MM.1S (cell line): ENCODE measurements at regions not wholly inside any gene's neighbourhood (a gene's known extent, or its start where the extent isn't known, plus 50 kb on each side); places are given as distances from the start of the nearest gene placed in this dataset.

ENCODE experiments used
- DNase-seq: peaks from one replicate; pipeline ENCODE4 v3.0.0-alpha.2; 2015
- H2AFZ ChIP-seq: fragments of 300-600 bp; sonication (generic); 2 replicates; pipeline ENCODE4 v1.6.0; 2016; ENCODE audit warnings: antibody characterized with exemption, low read length
- H3F3A ChIP-seq: fragments of 300-600 bp; sonication (generic); 2 replicates; pipeline ENCODE4 v1.6.1; 2016; ENCODE audit warnings: mild to moderate bottlenecking, antibody characterized with exemption, low read length, moderate library complexity, mixed read lengths; ENCODE audit not compliant: insufficient read depth
- H3K27ac ChIP-seq: fragments of 300-600 bp; sonication (generic); 2 replicates; pipeline ENCODE4 v1.5.1; 2016; ENCODE audit warnings: mild to moderate bottlenecking, low read length
- H3K27me3 ChIP-seq: fragments of 300-600 bp; sonication (generic); replicated peaks from 2 replicates; pipeline ENCODE4 v1.6.0; 2016; ENCODE audit warnings: low read length; ENCODE audit not compliant: insufficient read depth
- H3K36me3 ChIP-seq: fragments of 300-600 bp; sonication (generic); replicated peaks from 2 replicates; pipeline ENCODE4 v1.6.1; 2016; ENCODE audit warnings: mild to moderate bottlenecking, low read length, mixed read lengths; ENCODE audit not compliant: insufficient read depth
- H3K4me1 ChIP-seq: fragments of 300-600 bp; sonication (generic); 2 replicates; pipeline ENCODE4 v1.6.1; 2016; ENCODE audit warnings: low read length, mixed read lengths
- H3K4me2 ChIP-seq: fragments of 300-600 bp; sonication (generic); 2 replicates; pipeline ENCODE4 v1.6.0; 2016; ENCODE audit warnings: low read depth, low read length
- H3K4me3 ChIP-seq: fragments of 300-600 bp; sonication (generic); 2 replicates; pipeline ENCODE4 v1.5.1; 2016; ENCODE audit warnings: low read length, mixed read lengths
- H3K79me2 ChIP-seq: fragments of 300-600 bp; sonication (generic); 2 replicates; pipeline ENCODE4 v1.6.1; 2016; ENCODE audit warnings: mixed run types, low read length, mixed read lengths
- H3K9ac ChIP-seq: fragments of 300-600 bp; sonication (generic); 2 replicates; pipeline ENCODE4 v1.6.1; 2016; ENCODE audit warnings: low read length, mixed read lengths
- H3K9me2 ChIP-seq: fragments of 300-600 bp; sonication (generic); replicated peaks from 2 replicates; pipeline ENCODE4 v1.6.1; 2016; ENCODE audit warnings: mild to moderate bottlenecking, low read length, mixed read lengths; ENCODE audit not compliant: insufficient read depth
- H3K9me3 ChIP-seq: fragments of 300-600 bp; sonication (generic); replicated peaks from 2 replicates; pipeline ENCODE4 v1.6.1; 2016; ENCODE audit warnings: mild to moderate bottlenecking, low read length, mixed read lengths; ENCODE audit not compliant: insufficient read depth
- H4K20me1 ChIP-seq: fragments of 300-600 bp; sonication (generic); 2 replicates; pipeline ENCODE4 v1.6.1; 2016; ENCODE audit warnings: mild to moderate bottlenecking, low read length, moderate library complexity, mixed read lengths; ENCODE audit not compliant: insufficient read depth
- EZH2 ChIP-seq: fragments of 300-600 bp; sonication (generic); optimal IDR thresholded peaks from 2 replicates; pipeline ENCODE3; 2017; ENCODE audit warnings: low read depth, mild to moderate bottlenecking, antibody characterized with exemption, low read length, mixed read lengths
- EZH2phosphoT487 ChIP-seq: fragments of 300-600 bp; sonication (generic); IDR thresholded peaks from 2 replicates; pipeline ENCODE4 v1.6.1; 2018; ENCODE audit warnings: antibody characterized with exemption, low read length
- TF ChIP-seq, protein P1 (sequence below): fragments of 300-600 bp; sonication (generic); IDR thresholded peaks from 2 replicates; pipeline ENCODE4 v1.5.1; 2016; ENCODE audit warnings: antibody characterized with exemption, low read length, mixed read lengths

DNA sequence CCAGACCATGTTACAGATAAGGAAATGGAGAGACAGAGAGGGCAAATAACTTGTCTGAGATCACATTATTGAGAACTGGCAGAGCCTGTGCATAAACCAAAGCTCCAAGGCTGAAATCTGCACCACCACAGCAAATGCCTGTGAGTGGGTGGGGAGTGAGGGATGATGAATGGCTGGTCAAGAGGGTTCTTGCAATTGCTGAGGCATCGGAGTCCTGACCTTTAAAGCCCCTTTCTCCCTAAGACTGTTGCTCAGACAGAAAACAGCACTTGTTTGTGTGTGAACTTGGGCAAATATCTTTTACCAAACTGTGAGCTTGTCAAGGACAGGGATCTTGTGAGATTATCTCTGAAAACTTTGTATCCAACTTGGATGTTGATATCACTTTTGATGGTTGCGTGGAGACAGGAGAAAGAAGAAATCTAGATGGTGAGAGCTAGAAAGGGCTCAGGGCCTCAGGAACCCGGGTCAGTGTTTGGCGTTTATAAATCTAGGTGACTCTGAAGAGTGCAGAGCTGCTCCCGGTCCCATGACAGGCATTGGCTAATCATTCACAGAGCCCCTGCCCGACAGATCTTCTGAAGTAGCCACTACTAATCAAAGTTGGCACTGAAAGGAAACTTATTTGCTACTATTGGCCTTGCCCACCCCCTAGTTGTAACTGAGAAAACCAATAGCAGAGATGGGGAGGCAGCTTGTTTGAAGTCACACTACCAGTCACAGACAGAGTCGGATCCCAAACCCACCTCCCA is 122.3 kb downstream of the FOXD2 start:
- Histone ChIP-seq H3K36me3 (no peaks in the 10 kb centered on the region), H3K9ac (no peak overlapping the region), H3F3A (no peaks in the 10 kb centered on the region), H3K4me1 (no peaks in the 10 kb centered on the region), H3K27ac (no peak overlapping the region), H3K79me2 (no peaks in the 10 kb centered on the region), H3K27me3 (no peaks in the 10 kb centered on the region), H3K9me2 (no peaks in the 10 kb centered on the region), H3K9me3 (no peaks in the 10 kb centered on the region), H4K20me1 (no peaks in the 10 kb centered on the region), H3K4me2 (no peak overlapping the region), H2AFZ (no peak overlapping the region), H3K4me3 (no peak overlapping the region)
- TF ChIP-seq EZH2phosphoT487: no peak
- no peak for TF ChIP-seq EZH2
- TF ChIP-seq, protein P1, sequence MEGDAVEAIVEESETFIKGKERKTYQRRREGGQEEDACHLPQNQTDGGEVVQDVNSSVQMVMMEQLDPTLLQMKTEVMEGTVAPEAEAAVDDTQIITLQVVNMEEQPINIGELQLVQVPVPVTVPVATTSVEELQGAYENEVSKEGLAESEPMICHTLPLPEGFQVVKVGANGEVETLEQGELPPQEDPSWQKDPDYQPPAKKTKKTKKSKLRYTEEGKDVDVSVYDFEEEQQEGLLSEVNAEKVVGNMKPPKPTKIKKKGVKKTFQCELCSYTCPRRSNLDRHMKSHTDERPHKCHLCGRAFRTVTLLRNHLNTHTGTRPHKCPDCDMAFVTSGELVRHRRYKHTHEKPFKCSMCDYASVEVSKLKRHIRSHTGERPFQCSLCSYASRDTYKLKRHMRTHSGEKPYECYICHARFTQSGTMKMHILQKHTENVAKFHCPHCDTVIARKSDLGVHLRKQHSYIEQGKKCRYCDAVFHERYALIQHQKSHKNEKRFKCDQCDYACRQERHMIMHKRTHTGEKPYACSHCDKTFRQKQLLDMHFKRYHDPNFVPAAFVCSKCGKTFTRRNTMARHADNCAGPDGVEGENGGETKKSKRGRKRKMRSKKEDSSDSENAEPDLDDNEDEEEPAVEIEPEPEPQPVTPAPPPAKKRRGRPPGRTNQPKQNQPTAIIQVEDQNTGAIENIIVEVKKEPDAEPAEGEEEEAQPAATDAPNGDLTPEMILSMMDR: no peak
- DNase-seq: no peak

DNA sequence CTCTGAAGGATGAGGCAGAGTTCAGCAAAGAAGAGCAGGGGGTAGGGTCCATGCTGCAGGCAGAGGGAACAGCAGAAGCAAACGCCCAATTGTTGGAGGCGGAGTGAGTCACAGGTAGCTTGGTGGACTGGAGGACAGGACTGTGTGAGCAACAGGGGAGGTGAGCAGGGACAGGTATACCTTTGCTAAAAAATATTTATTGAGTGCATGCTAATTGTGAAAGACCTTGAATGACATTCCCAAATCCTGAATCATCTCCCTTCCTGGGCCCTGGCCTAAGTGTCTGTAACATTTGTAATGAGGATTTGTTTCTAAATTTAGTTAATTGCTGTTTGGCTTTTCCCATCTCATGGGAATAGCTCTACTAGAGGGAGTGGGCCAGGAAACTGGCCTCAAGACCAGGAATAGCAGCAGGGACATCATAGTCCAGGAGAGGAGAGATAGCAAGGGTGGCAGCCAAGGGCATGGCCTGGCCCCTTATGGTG is 123.7 kb downstream of the FOXD2 start:
- DNase-seq: no peak
- H4K20me1 ChIP-seq: no peaks in the 10 kb centered on the region
- no peaks in the 10 kb centered on the region for H3K9me2 ChIP-seq
- H3K36me3 ChIP-seq: no peaks in the 10 kb centered on the region
- H3K27me3 ChIP-seq: no peaks in the 10 kb centered on the region
- H2AFZ ChIP-seq: no peak overlapping the region
- no peaks in the 10 kb centered on the region for H3K4me1 ChIP-seq
- no peaks in the 10 kb centered on the region for H3K9me3 ChIP-seq
- H3K27ac ChIP-seq: no peak overlapping the region
- H3K79me2 ChIP-seq: no peaks in the 10 kb centered on the region
- no peak overlapping the region for H3K9ac ChIP-seq
- no peak overlapping the region for H3K4me2 ChIP-seq
- no peak overlapping the region for H3K4me3 ChIP-seq
- no peaks in the 10 kb centered on the region for H3F3A ChIP-seq
- no peak for TF ChIP-seq EZH2phosphoT487
- TF ChIP-seq, protein P1: no peak
- no peak for TF ChIP-seq EZH2

- Histone ChIP-seq H3K36me3 (no peaks in the 10 kb centered on the region), H3K9me3 (no peaks in the 10 kb centered on the region), H3K9ac (no peak overlapping the region), H3K27ac (no peak overlapping the region), H3K79me2 (no peaks in the 10 kb centered on the region), H3K4me3 (no peak overlapping the region), H4K20me1 (no peaks in the 10 kb centered on the region), H3K27me3 (no peaks in the 10 kb centered on the region), H3K4me1 (no peaks in the 10 kb centered on the region), H3K9me2 (no peaks in the 10 kb centered on the region), H3F3A (no peaks in the 10 kb centered on the region), H2AFZ (no peak overlapping the region), H3K4me2 (no peak overlapping the region)
- no peak for DNase-seq
- TF ChIP-seq, protein P1: no peak
- TF ChIP-seq EZH2phosphoT487: no peak
- TF ChIP-seq EZH2: no peak
These were observed 124.3 kb downstream of the FOXD2 start for GRCh38 chr1:47562147-47562546.
